ENCODE measurements at regions not wholly inside any gene's neighbourhood (a gene's known extent, or its start where the extent isn't known, plus 50 kb on each side); places are given as distances from the start of the nearest gene placed in this dataset.

DNA sequence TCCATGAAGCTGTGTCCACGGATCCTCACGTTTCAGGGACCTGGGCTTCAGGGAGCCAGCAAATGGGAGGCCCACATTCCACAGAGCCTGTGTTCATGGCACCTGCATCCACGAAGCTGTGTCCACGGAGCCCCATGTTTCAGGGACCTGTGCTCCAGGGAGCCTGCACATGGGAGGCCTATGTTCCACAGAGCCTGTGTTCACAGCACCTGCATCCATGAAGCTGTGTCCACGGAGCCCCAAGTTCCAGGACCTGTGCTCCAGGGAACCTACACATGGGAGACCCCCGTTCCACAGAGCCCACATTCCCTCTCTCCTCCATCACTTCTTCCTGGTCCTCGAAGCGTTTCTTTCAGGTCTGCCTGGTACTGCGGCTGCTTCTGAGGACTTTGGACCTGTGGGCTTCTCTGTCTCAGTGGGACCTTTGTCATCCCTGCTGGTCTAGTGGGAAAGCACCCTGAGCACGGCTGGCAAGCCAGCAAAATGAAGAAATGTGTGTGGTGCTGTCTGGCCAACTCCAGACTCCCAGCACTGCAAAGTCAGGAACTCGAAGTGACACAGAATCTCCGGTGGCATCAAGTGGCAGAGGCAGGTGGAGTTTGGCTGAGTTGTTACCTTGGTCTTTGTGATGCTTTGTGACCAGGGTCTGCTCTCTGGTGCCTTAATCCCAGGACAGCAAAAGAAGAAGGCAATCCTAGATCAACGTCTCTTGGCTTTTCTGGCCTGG lies 245.9 kb downstream of the DLL1 start:
- TF ChIP-seq CTCF (conservative IDR thresholded peaks at IDR 0.05), result no peak
- H3K27ac ChIP-seq, result no peak overlapping the region

GRCh38 chr6:170043881-170044790 lies 246.7 kb downstream of the DLL1 start:
- no peak for TF ChIP-seq CTCF (conservative IDR thresholded peaks at IDR 0.05)
- H3K27ac ChIP-seq, result no peak overlapping the region

DNA sequence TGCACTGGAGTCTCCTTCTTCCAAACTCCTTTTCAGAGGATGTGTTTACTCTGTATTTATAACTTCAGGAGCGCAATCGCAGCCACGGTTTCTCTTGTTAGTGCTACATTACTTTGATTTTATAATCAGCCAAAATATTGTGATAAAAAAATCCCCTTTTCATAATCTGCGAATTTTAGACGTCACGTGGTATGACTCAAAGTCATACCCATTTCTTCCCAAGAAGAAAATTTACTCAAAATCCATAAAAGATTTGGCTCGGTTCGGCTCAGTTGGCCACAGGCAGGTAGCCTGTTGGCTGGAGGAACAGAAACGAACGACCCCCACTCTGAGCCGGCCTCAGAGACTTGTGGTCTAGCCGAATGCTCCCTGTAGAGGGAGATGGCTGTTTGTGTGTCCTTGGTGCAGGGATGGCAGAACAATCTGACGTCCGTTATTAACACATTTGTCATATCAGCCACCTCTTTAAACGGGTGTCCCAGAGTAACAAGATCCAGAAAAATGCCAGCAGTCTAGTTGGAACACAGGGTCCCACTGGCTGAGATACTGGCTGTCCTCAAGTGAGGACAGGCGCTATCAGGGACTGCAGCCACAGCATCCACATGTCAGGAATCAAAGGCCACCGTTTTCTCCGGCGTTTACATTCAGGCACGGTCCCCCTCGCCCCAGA lies 247.6 kb downstream of the DLL1 start:
- TF ChIP-seq CTCF (conservative IDR thresholded peaks at IDR 0.05), result no peak
- H3K27ac ChIP-seq, result no peak overlapping the region

DNA sequence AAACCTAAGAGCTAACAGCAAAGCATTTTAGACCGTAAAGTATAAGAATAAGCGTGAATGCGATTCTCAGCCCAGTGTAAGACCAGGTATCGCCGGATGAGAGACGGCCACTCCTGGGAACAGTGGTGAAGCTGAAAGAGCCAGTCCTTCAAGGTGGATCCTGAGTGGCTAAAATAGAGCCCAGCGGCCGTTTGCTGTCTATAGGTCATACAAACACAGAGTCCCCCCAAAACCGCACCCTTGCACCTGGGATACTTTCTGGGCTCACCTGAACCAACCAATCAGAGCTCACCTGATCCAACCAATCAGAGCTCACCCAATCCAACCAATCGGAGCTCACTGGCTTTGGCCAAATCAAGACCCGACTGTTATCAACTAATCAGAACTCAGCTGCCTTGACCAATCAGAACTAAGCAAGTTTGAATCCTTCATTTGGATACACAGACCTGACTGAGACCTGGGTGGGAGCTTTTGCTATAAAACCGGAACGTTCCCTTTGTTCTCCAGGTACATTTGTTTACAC lies 248.2 kb downstream of the DLL1 start:
- TF ChIP-seq CTCF (conservative IDR thresholded peaks at IDR 0.05), result no peak
- H3K27ac ChIP-seq, result no peak overlapping the region

GRCh38 chr6:170042123-170042522 lies 248.8 kb downstream of the DLL1 start:
- H3K27ac ChIP-seq, result no peak overlapping the region
- TF ChIP-seq CTCF (conservative IDR thresholded peaks at IDR 0.05), result no peak

GRCh38 chr6:170041526-170041925 lies 249.4 kb downstream of the DLL1 start:
- no peak overlapping the region for H3K27ac ChIP-seq
- TF ChIP-seq CTCF (conservative IDR thresholded peaks at IDR 0.05), result no peak

GRCh38 chr6:170040906-170041305 lies 250.0 kb downstream of the DLL1 start:
- no peak overlapping the region for H3K27ac ChIP-seq
- no peak for TF ChIP-seq CTCF (conservative IDR thresholded peaks at IDR 0.05)
